Vagina (tissue), 2 donors: ENCODE measurements at regions not wholly inside any gene's neighbourhood (a gene's known extent, or its start where the extent isn't known, plus 50 kb on each side); places are given as distances from the start of the nearest gene placed in this dataset.

Experiments used
- POLR2A ChIP-seq, 2 donors: fragments of 450-650 bp; IDR thresholded peaks; one replicate each; pipeline ENCODE4 v1.6.1; 2017; ENCODE audit warnings: antibody characterized with exemption in 2 of 2, mild to moderate bottlenecking in 2 of 2, moderate library complexity in 2 of 2
- POLR2AphosphoS5 ChIP-seq, 2 donors: sonication (generic); formaldehyde crosslinking; IDR thresholded peaks; one replicate each; pipeline ENCODE4 v1.9.0; 2017; ENCODE audit warnings: antibody characterized with exemption in 2 of 2, mild to moderate bottlenecking in 2 of 2, low read depth in 1 of 2; ENCODE audit not compliant: insufficient read depth in 1 of 2
- TF ChIP-seq, protein P1 (sequence below), 3 experiments: fragments of 450-650 bp in 2 of 3; fragments of 200-600 bp in 1 of 3; sonication (generic) in 1 of 3; IDR thresholded peaks; one replicate each; pipeline ENCODE4 v1.5.1; 2017 to 2019; ENCODE audit warnings: antibody characterized with exemption in 3 of 3, mild to moderate bottlenecking in 2 of 3, moderate library complexity in 2 of 3

DNA sequence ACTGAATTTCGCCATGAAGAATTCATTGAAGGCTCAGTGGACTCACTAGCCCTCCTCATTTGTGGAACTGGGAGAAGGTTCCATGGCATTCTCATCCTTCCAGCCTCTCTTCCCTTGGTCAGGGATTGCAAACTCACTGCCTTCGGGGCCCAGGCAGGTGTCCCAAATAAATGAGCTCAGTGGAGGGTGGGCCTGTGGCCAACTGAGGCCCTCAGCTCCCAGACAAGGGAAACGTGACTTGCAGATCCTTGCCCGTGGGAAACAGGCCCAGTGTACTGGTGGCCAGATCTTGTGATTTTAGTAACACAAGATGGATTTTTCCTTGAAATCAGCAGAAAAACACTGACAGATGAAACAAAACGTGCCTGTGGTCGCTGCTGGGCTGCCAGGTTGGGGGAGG lies 168.7 kb upstream of the CTBP2 start:
- TF ChIP-seq POLR2AphosphoS5 (IDR thresholded peaks at IDR 0.05; ENCODE audit: insufficient read depth in 1 of 2, low read depth in 1 of 2) (no peak), POLR2A (IDR thresholded peaks at IDR 0.05) (no peak)
- TF ChIP-seq, protein P1, sequence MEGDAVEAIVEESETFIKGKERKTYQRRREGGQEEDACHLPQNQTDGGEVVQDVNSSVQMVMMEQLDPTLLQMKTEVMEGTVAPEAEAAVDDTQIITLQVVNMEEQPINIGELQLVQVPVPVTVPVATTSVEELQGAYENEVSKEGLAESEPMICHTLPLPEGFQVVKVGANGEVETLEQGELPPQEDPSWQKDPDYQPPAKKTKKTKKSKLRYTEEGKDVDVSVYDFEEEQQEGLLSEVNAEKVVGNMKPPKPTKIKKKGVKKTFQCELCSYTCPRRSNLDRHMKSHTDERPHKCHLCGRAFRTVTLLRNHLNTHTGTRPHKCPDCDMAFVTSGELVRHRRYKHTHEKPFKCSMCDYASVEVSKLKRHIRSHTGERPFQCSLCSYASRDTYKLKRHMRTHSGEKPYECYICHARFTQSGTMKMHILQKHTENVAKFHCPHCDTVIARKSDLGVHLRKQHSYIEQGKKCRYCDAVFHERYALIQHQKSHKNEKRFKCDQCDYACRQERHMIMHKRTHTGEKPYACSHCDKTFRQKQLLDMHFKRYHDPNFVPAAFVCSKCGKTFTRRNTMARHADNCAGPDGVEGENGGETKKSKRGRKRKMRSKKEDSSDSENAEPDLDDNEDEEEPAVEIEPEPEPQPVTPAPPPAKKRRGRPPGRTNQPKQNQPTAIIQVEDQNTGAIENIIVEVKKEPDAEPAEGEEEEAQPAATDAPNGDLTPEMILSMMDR (IDR thresholded peaks at IDR 0.05), result no peak
